HG02884 (cell line): ENCODE measurements at regions not wholly inside any gene's neighbourhood (a gene's known extent, or its start where the extent isn't known, plus 50 kb on each side); places are given as distances from the start of the nearest gene placed in this dataset.
"Not testable (repeated sequence)": the region's sequence is repeated elsewhere in the genome, so short reads cannot be mapped to it uniquely, and the experiment has no call there.

ENCODE experiments used
- ATAC-seq: cut with Tn5 transposase; IDR thresholded peaks from one replicate; pipeline ENCODE4 v1.9.1; 2021; ENCODE audit warnings: mild to moderate bottlenecking, moderate library complexity; ENCODE audit not compliant: unreplicated experiment

GRCh38 chrX:94329182-94329581, 655.2 kb downstream of the FAM133A start:
- ATAC-seq, result no peak

- not testable (repeated sequence) for ATAC-seq
Observed at GRCh38 chrX:94341730-94342129, 667.7 kb downstream of the FAM133A start.

- no peak for ATAC-seq
Observed at GRCh38 chrX:94361241-94361640, 687.2 kb downstream of the FAM133A start.

- no peak for ATAC-seq
Observed at GRCh38 chrX:94365736-94366135, 691.7 kb downstream of the FAM133A start.

GRCh38 chrX:94366616-94367015, 692.6 kb downstream of the FAM133A start:
- no peak for ATAC-seq

GRCh38 chrX:94389044-94389443, 715.0 kb downstream of the FAM133A start:
- no peak for ATAC-seq

- ATAC-seq, result peak; percentile 67
Observed at GRCh38 chrX:94400488-94400887, 726.5 kb downstream of the FAM133A start.

- ATAC-seq, result no peak
Observed at GRCh38 chrX:94401426-94401825, 727.4 kb downstream of the FAM133A start.

- no peak for ATAC-seq
Observed at GRCh38 chrX:94414746-94415145, 740.7 kb downstream of the FAM133A start.

GRCh38 chrX:94418065-94418464, 744.1 kb downstream of the FAM133A start:
- ATAC-seq, result no peak

- no peak for ATAC-seq
Observed at GRCh38 chrX:94424456-94424855, 750.5 kb downstream of the FAM133A start.

GRCh38 chrX:94430091-94430490, 756.1 kb downstream of the FAM133A start:
- ATAC-seq, result no peak

- no peak for ATAC-seq
Observed at GRCh38 chrX:94435799-94436198, 761.8 kb downstream of the FAM133A start.

- ATAC-seq, result no peak
Observed at GRCh38 chrX:94454159-94454558, 780.2 kb downstream of the FAM133A start.

- no peak for ATAC-seq
Observed at GRCh38 chrX:94454606-94455005, 780.6 kb downstream of the FAM133A start.

GRCh38 chrX:94455782-94456181, 781.8 kb downstream of the FAM133A start:
- no peak for ATAC-seq

GRCh38 chrX:94492541-94492940, 818.5 kb downstream of the FAM133A start:
- ATAC-seq, result no peak

- no peak for ATAC-seq
Observed at GRCh38 chrX:94493405-94493804, 819.4 kb downstream of the FAM133A start.

GRCh38 chrX:94511564-94511963, 837.6 kb downstream of the FAM133A start:
- no peak for ATAC-seq

- no peak for ATAC-seq
Observed at GRCh38 chrX:94515009-94515408, 841.0 kb downstream of the FAM133A start.

GRCh38 chrX:94524867-94525266, 850.9 kb downstream of the FAM133A start:
- ATAC-seq, result no peak

GRCh38 chrX:94545722-94546121, 871.7 kb downstream of the FAM133A start:
- no peak for ATAC-seq

GRCh38 chrX:94551831-94552230, 877.8 kb downstream of the FAM133A start:
- no peak for ATAC-seq

- ATAC-seq, result no peak
Observed at GRCh38 chrX:94560930-94561329, 886.9 kb downstream of the FAM133A start.
